ENCODE measurements at regions not wholly inside any gene's neighbourhood (a gene's known extent, or its start where the extent isn't known, plus 50 kb on each side); places are given as distances from the start of the nearest gene placed in this dataset.

DNA sequence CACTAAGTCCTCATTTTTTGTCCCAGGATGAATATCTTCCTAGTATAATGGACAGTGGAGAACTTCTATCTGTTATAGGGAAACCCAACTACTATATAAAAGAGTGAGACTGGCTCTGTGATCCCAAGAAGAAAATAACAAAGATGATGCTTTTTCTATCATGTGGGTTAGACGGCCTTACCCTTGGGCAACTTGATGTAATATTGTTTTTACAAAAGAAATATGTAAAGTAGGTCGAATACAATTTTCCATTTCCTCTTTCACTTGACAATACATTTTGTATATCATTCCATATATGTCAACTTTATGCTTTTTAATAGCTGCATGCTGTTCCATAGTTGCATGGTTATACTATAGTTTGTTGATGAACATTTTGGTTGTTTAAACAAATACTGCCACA, 87.5 kb upstream of the SESTD1 start:
- TF ChIP-seq EZH2phosphoT487 (IDR thresholded peaks at IDR 0.05; ENCODE audit: low read depth, severe bottlenecking, unreplicated experiment) (no peak), EZH2 (IDR thresholded peaks at IDR 0.05; ENCODE audit: borderline replicate concordance) (no peak)
